DMS79 treated with DMSO at 0.1 percent for 48 hours (cell line): ENCODE measurements at regions not wholly inside any gene's neighbourhood (a gene's known extent, or its start where the extent isn't known, plus 50 kb on each side); places are given as distances from the start of the nearest gene placed in this dataset.
"Not testable (repeated sequence)": the region's sequence is repeated elsewhere in the genome, so short reads cannot be mapped to it uniquely, and the experiment has no call there.

ENCODE experiments used
- DNase-seq: peaks from one replicate; lab custom pipeline; 2025; lab: John Stamatoyannopoulos, UW

DNA sequence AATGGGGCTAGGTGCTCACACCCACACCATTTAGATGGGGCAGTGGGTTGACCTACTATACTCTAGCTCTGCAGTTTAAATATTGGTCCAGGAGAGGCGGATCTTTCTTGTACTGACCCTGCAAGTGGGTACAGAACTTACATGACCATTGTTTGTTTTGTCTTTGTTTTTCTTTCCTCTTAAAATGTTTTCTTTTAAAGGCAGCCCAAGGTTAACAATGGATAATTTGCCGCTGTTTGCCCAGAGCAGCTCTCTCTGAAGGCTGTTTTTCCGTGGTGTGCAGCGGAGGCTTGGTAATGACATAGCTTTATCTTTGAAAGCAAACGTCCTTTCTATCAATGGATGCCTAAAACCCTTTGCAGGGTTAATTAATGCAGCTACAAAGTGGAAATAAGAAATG, 133.3 kb upstream of the MEX3C start:
- no peak for DNase-seq

GRCh38 chr18:51337406-51337805, 139.9 kb upstream of the MEX3C start:
- DNase-seq = no peak

- DNase-seq = no peak
These were observed 142.4 kb upstream of the MEX3C start for GRCh38 chr18:51339856-51340255.

DNA sequence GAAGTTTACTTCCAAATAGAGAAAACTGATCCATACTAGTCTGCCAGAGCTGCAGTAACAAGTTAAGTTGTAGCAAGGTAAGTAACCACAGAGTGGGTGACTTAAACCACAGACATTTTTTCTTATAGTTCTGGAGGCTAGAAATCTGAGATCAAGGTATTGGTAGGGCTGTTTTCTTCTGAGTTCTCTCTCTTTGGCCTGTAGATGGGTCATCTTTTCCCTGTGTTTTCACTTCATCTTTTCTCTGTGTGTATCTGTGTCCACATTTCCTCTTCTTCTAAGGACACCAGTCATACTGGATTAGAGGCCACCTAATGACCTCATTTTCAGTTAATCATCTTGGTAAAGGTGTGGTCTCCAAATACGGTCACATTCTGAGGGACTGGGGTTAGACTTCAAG, 142.9 kb upstream of the MEX3C start:
- DNase-seq = no peak

- no peak for DNase-seq
These were observed 145.3 kb upstream of the MEX3C start for GRCh38 chr18:51342815-51343214.

- no peak for DNase-seq
These were observed 148.4 kb upstream of the MEX3C start for GRCh38 chr18:51345848-51346391.

- DNase-seq = no peak
These were observed 148.9 kb upstream of the MEX3C start for GRCh38 chr18:51346404-51346803.

- DNase-seq = no peak
These were observed 152.6 kb upstream of the MEX3C start for GRCh38 chr18:51350081-51350480.

GRCh38 chr18:51355841-51356240, 158.4 kb upstream of the MEX3C start:
- DNase-seq = no peak

GRCh38 chr18:51360301-51360700, 162.8 kb upstream of the MEX3C start:
- DNase-seq = not testable (repeated sequence)

GRCh38 chr18:51361130-51361860, 163.8 kb upstream of the MEX3C start:
- DNase-seq = no peak

GRCh38 chr18:51363384-51363783, 165.9 kb upstream of the MEX3C start:
- DNase-seq = no peak

- no peak for DNase-seq
These were observed 173.5 kb upstream of the MEX3C start for GRCh38 chr18:51370996-51371395.

- DNase-seq = no peak
These were observed 174.4 kb upstream of the MEX3C start for GRCh38 chr18:51371929-51372328.

DNA sequence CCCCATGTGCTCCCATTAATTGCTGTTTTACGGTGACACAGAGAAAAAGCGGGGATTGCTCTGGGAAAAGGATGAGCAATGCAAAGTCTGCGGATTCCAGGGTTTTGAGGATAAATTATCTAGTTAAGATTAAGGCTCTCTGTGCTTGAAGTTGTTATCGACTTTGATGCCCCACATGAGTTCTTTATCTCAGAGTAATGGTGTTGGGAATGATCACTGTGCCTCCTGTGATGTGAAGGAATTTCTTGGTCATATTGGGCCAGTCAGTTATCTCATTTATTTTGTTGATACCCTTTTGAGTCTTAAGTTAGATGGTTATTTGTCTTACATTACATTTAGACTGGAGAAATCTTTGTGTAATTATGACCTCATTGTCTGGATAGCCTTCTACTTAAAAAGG, 184.6 kb upstream of the MEX3C start:
- DNase-seq = no peak

DNA sequence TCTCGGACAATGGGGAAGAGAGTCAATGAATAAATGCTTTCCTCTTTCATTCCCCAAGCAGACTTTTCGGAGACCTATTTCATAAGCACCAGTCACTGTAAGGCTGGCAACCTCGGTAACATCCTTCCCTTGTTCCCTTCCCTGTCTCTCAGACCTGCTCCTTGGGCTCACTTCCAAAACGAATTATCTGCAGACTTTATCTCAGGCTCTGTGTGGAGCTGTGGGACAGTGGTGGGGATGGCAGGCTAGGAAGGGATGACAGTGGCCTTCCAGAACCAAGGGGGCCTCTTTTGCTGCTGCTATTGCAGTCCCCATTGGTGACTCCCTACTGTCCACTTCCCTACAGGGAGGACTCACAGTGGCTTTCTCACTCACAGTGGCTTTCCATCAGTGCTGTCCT, 185.6 kb upstream of the MEX3C start:
- DNase-seq = no peak

GRCh38 chr18:51383711-51384110, 186.2 kb upstream of the MEX3C start:
- DNase-seq = no peak

DNA sequence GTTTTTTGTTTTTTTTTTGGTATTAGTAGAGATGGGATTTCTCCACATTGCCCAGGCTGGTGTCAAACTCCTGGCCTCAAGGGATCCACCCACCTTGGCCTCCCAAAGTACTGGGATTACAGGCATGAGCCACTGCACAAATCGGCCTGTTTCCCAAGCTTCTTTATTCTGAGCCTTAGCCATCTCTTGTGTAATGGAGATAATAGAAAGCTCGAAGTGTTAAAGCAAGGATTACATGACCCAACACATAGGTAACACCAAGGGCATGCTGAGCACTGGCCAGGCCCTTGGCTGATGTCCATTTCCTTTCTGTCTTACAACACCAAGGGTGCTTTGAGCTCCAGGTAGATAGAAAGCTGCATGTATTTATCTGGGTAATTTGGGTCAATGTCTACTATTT, 187.8 kb upstream of the MEX3C start:
- no peak for DNase-seq

- no peak for DNase-seq
These were observed 193.2 kb upstream of the MEX3C start for GRCh38 chr18:51390702-51391101.

DNA sequence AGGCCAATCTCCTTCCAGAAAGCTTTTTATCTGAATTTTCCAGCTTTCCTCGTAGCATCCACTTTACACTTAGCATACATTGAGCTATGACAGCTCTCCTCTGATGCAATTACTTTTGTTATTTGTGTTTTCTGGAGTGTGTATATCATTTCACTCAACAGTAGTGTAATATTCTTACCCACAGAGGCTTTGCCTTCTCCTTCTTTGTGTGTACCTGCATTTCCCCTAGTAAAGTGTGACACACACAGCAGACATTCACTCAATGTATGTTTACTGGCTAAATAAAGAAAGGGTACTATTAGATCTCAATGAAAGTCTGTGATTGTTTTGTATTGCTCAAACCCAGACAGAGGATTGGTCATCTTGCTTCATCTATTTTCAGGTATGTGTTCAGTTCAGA, 193.7 kb upstream of the MEX3C start:
- no peak for DNase-seq

DNA sequence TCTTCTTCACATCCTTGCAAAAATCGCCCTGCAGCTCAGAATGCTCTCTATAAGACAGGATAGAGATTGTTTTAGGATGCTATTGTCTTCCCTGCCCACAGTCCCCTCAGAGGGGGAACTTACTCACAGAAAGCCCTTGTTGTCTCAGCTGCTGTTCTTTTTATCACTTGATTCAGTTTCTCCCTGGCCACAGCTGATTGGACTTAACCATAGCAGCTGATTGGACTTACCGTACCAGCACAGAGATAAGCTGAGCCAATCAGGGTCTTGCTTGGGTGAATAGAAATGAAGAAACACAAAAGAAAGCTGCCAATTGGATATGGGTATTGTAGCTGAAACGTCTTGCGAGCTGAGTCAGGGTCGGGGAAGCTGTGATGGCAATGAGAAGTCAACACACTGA, 194.2 kb upstream of the MEX3C start:
- DNase-seq = no peak

DNA sequence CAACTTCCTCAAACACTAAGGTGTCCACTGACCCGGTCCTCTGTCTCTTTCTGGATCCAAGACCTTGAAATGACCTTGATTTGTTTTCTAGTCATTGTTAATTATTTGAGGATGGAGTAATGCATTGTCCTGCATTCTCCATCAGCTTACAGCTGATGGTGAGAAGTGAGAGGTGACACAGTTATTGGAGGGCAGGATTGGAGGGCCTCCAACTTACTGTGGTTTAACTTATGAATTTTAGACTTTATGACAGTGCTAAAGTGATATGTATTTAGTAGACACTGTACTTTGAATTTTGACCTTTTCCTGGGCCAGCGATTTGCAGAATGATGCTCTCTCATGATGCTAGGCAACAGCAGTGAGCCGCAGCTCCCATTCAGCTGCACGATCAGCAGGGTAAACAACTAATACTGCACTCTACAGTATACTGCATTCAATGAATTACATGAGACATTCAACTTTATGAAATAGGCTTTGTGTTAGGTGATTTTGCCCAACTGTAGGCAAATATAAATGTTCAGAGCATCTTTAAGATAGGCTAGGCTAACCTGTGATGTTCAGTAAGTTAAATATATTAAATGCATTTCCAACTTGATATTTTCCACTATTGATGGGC, 200.0 kb upstream of the MEX3C start:
- DNase-seq = no peak

- no peak for DNase-seq
These were observed 200.6 kb upstream of the MEX3C start for GRCh38 chr18:51398104-51398503.
